ENCODE measurements at regions not wholly inside any gene's neighbourhood (a gene's known extent, or its start where the extent isn't known, plus 50 kb on each side); places are given as distances from the start of the nearest gene placed in this dataset.

- Histone ChIP-seq H3K4me3 (no peak overlapping the region), H3F3A (replicated peaks; ENCODE audit: low read depth) (no peaks in the 10 kb centered on the region), H3K79me2 (replicated peaks; ENCODE audit: insufficient read depth) (no peaks in the 10 kb centered on the region), H3K36me3 (ENCODE audit: insufficient read depth) (0 out of 2 replicates have a peak, but pooled peaks cover 2% of the 10 kb centered on the region), H3K27ac (ENCODE audit: low read depth) (no peak overlapping the region), H3K4me2 (no peak overlapping the region), H3K9me2 (ENCODE audit: insufficient read depth) (no peaks in the 10 kb centered on the region), H3K27me3 (ENCODE audit: insufficient read depth) (no peaks in the 10 kb centered on the region), H3K4me1 (ENCODE audit: insufficient read depth) (peaks cover 26% of the 10 kb centered on the region), H2AFZ (no peak overlapping the region), H4K20me1 (replicated peaks; ENCODE audit: insufficient read depth) (no peaks in the 10 kb centered on the region)
- Mint-ChIP-seq H3K4me1 (peaks cover 26% of the 10 kb centered on the region), H3K36me3 (ENCODE audit: low read depth) (peaks cover 7% of the 10 kb centered on the region), H3K27me3 (ENCODE audit: insufficient read depth, low read depth, poor library complexity) (no peaks in the 10 kb centered on the region), H3K4me3 (no peak overlapping the region), H3K27ac (no peak overlapping the region), H3K9me3 (peaks cover 9% of the 10 kb centered on the region)
- TF ChIP-seq NANOG (IDR thresholded peaks at IDR 0.05; ENCODE audit: borderline replicate concordance) (no peak), EZH2phosphoT487 (IDR thresholded peaks at IDR 0.05; ENCODE audit: unreplicated experiment) (no peak), STAT1 (IDR thresholded peaks at IDR 0.05; ENCODE audit: unreplicated experiment) (no peak), CREB1 (CRISPR knock-in tag; IDR thresholded peaks at IDR 0.05; ENCODE audit: low read depth) (no peak), ZNF462 (CRISPR knock-in tag; IDR thresholded peaks at IDR 0.05) (no peak), EZH2 (IDR thresholded peaks at IDR 0.05; ENCODE audit: low read depth, unreplicated experiment) (no peak)
- TF ChIP-seq, protein P1, sequence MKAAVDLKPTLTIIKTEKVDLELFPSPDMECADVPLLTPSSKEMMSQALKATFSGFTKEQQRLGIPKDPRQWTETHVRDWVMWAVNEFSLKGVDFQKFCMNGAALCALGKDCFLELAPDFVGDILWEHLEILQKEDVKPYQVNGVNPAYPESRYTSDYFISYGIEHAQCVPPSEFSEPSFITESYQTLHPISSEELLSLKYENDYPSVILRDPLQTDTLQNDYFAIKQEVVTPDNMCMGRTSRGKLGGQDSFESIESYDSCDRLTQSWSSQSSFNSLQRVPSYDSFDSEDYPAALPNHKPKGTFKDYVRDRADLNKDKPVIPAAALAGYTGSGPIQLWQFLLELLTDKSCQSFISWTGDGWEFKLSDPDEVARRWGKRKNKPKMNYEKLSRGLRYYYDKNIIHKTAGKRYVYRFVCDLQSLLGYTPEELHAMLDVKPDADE (IDR thresholded peaks at IDR 0.05): no peak
- DNase-seq (ENCODE audit: low spot score) (peak; percentile 21), ATAC-seq (no peak; the same call in 2 of the 3 replicates)
Measured at GRCh38 chr1:239511875-239512274, 125.5 kb downstream of the CHRM3 start.

Data from GM23338 (cell line).